WTC11 (cell line): ENCODE measurements at regions not wholly inside any gene's neighbourhood (a gene's known extent, or its start where the extent isn't known, plus 50 kb on each side); places are given as distances from the start of the nearest gene placed in this dataset.

Experiments
- ATAC-seq: fragments of 200-7000 bp; cut with Tn5 transposase; 2 replicates; pipeline ENCODE4 v1.10.0; 2021; ENCODE audit warnings: mild to moderate bottlenecking, moderate library complexity
- CTCF ChIA-PET: fragments of 300-600 bp; sonication (Branson Sonifier 250); formaldehyde crosslinking; loops from one replicate; lab custom pipeline; 2021; ENCODE audit warnings: antibody characterized with exemption; lab: Charles Lee
- POLR2A ChIA-PET: fragments of 350-600 bp; sonication (Branson Sonifier 250); formaldehyde crosslinking; loops from one replicate; lab custom pipeline; 2021; ENCODE audit warnings: antibody characterized with exemption; lab: Charles Lee
- DNase-seq: peaks from one replicate; pipeline ENCODE4 v3.0.0; 2021; ENCODE audit warnings: low spot score
- H3K27ac Mint-ChIP-seq: 2 replicates; pipeline ENCODE4 v1.8.0; 2021; ENCODE audit warnings: mixed read lengths
- H3K27me3 Mint-ChIP-seq: 2 replicates; pipeline ENCODE4 v1.8.0; 2021; ENCODE audit warnings: low read depth, mild to moderate bottlenecking, moderate library complexity, mixed read lengths
- H3K36me3 Mint-ChIP-seq: 2 replicates; pipeline ENCODE4 v1.8.0; 2021; ENCODE audit warnings: mixed read lengths
- H3K4me1 Mint-ChIP-seq: 2 replicates; pipeline ENCODE4 v1.8.0; 2022; ENCODE audit warnings: mixed read lengths
- H3K4me3 Mint-ChIP-seq: 2 replicates; pipeline ENCODE4 v1.8.0; 2021; ENCODE audit warnings: mild to moderate bottlenecking, moderate library complexity, mixed read lengths
- H3K9me3 Mint-ChIP-seq: 2 replicates; pipeline ENCODE4 v1.8.0; 2021; ENCODE audit warnings: mixed read lengths
- AR ChIP-seq: fragments of 250-450 bp; sonication (Bioruptor Pico); IDR thresholded peaks from 2 replicates; pipeline ENCODE4 v1.9.0; 2021; ENCODE audit warnings: mild to moderate bottlenecking
- CDX4 ChIP-seq: fragments of 250-450 bp; sonication (Bioruptor Pico); IDR thresholded peaks from 2 replicates; pipeline ENCODE4 v1.9.0; 2021; ENCODE audit warnings: moderate library complexity, mild to moderate bottlenecking, inconsistent platforms, borderline replicate concordance
- E2F1 ChIP-seq: sonication (generic); formaldehyde crosslinking; IDR thresholded peaks from 2 replicates; pipeline ENCODE4 v1.8.0; 2022; ENCODE audit warnings: mild to moderate bottlenecking, missing genetic modification reagents
- HMGA2 ChIP-seq: fragments of 250-450 bp; sonication (Bioruptor Pico); IDR thresholded peaks from 2 replicates; pipeline ENCODE4 v1.4.0; 2021; ENCODE audit warnings: mild to moderate bottlenecking, moderate library complexity
- IRF1 ChIP-seq: sonication (generic); formaldehyde crosslinking; IDR thresholded peaks from 2 replicates; pipeline ENCODE4 v1.8.0; 2023; ENCODE audit warnings: missing genetic modification reagents
- JUN ChIP-seq: sonication (generic); formaldehyde crosslinking; IDR thresholded peaks from 2 replicates; pipeline ENCODE4 v1.8.0; 2023; ENCODE audit warnings: mild to moderate bottlenecking, missing genetic modification reagents
- MLX ChIP-seq: sonication (generic); formaldehyde crosslinking; IDR thresholded peaks from 2 replicates; pipeline ENCODE4 v1.8.1; 2023; ENCODE audit warnings: mild to moderate bottlenecking, missing genetic modification reagents, moderate library complexity
- MXD4 ChIP-seq: fragments of 250-450 bp; sonication (Bioruptor Pico); IDR thresholded peaks from 2 replicates; pipeline ENCODE4 v1.8.0; 2021; ENCODE audit warnings: mild to moderate bottlenecking, moderate library complexity, borderline replicate concordance
- NFYB ChIP-seq: sonication (generic); formaldehyde crosslinking; conservative IDR thresholded peaks from 2 replicates; pipeline ENCODE4 v1.8.0; 2022; ENCODE audit warnings: low read depth, missing genetic modification reagents
- TEAD1 ChIP-seq: sonication (generic); formaldehyde crosslinking; IDR thresholded peaks from 2 replicates; pipeline ENCODE4 v1.8.0; 2022; ENCODE audit warnings: mild to moderate bottlenecking, missing genetic modification reagents
- ZNF532 ChIP-seq: fragments of 250-450 bp; sonication (Bioruptor Pico); IDR thresholded peaks from 2 replicates; pipeline ENCODE4 v1.9.0; 2021; ENCODE audit warnings: mild to moderate bottlenecking, borderline replicate concordance

GRCh38 chr6:87902383-87902782 is 145.3 kb upstream of the SPACA1 start:
- no peak for TF ChIP-seq AR (CRISPR knock-in tag)
- TF ChIP-seq CDX4 (CRISPR knock-in tag) = no peak
- TF ChIP-seq MXD4 = no peak
- no peak for TF ChIP-seq MLX (CRISPR knock-in tag)
- TF ChIP-seq NFYB (CRISPR knock-in tag) = no peak
- Mint-ChIP-seq H3K36me3 (no peaks in the 10 kb centered on the region), H3K4me3 (no peak overlapping the region), H3K27ac (no peak overlapping the region), H3K27me3 (peaks cover 11% of the 10 kb centered on the region), H3K4me1 (peaks cover 57% of the 10 kb centered on the region), H3K9me3 (no peaks in the 10 kb centered on the region)
- POLR2A ChIA-PET = no interaction called here
- CTCF ChIA-PET = no interaction called here
- DNase-seq (no peak), ATAC-seq (no peak)

GRCh38 chr6:87901613-87902012 is 146.0 kb upstream of the SPACA1 start:
- TF ChIP-seq CDX4 (CRISPR knock-in tag) = no peak
- no peak for TF ChIP-seq JUN (CRISPR knock-in tag)
- TF ChIP-seq IRF1 (CRISPR knock-in tag) = no peak
- TF ChIP-seq ZNF532 = no peak
- no peak for TF ChIP-seq E2F1 (CRISPR knock-in tag)
- no peak for TF ChIP-seq TEAD1 (CRISPR knock-in tag)
- no peak for TF ChIP-seq HMGA2 (CRISPR knock-in tag)
- TF ChIP-seq, all 79 proteins: peak for 0
- DNase-seq = no peak
- no peaks in the 10 kb centered on the region for H3K9me3 Mint-ChIP-seq
- no peaks in the 10 kb centered on the region for H3K36me3 Mint-ChIP-seq
- ChIA-PET CTCF (no interaction called here), POLR2A (no interaction called here)
- H3K4me3 Mint-ChIP-seq = no peak overlapping the region
- H3K27me3 Mint-ChIP-seq = peaks cover 11% of the 10 kb centered on the region
- H3K4me1 Mint-ChIP-seq = peaks cover 54% of the 10 kb centered on the region
- ATAC-seq = no peak
- no peak overlapping the region for H3K27ac Mint-ChIP-seq
